ENCODE measurements at regions not wholly inside any gene's neighbourhood (a gene's known extent, or its start where the extent isn't known, plus 50 kb on each side); places are given as distances from the start of the nearest gene placed in this dataset.

DNA sequence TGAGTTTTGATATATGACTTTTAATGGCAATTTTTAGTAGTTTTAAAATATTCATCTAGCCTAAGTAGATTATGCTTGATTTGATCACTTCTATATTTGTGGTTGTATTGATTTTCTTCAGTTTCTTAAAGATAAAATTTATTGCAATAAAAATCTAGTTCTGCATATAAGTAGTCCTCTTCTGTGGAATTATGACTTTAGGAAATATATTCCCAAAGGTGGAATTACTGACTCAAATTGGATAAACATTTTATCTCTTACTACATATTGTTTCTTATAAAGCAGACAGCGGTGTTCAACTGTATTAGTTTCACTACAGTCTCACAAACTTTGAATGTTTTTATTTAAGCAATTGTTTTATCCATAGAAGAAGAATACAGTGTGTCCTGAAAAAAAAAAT lies 883.0 kb upstream of the SEMA6A start (continued):
- TF ChIP-seq EZH2 (IDR thresholded peaks at IDR 0.05; ENCODE audit: low read depth, unreplicated experiment) (no peak), POLR2AphosphoS5 (IDR thresholded peaks at IDR 0.05; ENCODE audit: low read depth) (no peak), STAT1 (IDR thresholded peaks at IDR 0.05; ENCODE audit: unreplicated experiment) (no peak)

DNA sequence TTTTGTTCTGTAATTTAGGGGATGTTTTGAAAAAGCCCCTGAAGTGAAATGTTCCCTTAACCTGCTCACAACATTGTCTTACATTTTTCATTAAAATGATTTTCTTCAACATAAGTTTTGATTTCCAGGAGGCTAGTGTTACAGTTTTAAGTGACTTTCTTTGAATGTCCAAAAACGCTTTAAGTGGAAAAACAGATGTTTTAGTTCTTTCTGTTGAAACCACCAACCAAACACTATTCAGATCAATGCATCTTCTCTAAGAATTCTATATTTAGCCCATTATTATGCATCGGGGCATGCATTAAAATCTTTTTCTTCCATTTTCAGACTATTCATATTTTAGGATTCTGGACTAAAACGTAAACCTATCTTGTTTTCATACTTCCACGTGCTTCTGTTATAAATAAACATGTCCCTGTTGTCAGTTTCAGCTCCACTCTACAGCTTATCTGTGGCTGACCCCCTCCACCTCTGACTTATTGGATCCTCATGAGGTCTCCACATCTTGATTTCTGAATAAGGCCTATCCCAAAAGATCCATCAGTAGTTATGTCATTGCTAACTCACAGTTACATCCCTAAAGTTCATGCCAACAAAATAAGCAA lies 882.3 kb upstream of the SEMA6A start:
- Histone ChIP-seq H3K36me3 (ENCODE audit: insufficient read depth) (no peaks in the 10 kb centered on the region), H3F3A (replicated peaks; ENCODE audit: low read depth) (no peaks in the 10 kb centered on the region), H4K20me1 (replicated peaks; ENCODE audit: insufficient read depth) (no peaks in the 10 kb centered on the region), H3K4me1 (ENCODE audit: insufficient read depth) (no peaks in the 10 kb centered on the region), H3K4me2 (no peak overlapping the region), H3K4me3 (no peak overlapping the region), H3K27me3 (ENCODE audit: insufficient read depth) (no peaks in the 10 kb centered on the region), H2AFZ (no peak overlapping the region), H3K9me2 (ENCODE audit: insufficient read depth) (no peaks in the 10 kb centered on the region), H3K27ac (ENCODE audit: low read depth) (no peak overlapping the region), H3K79me2 (replicated peaks; ENCODE audit: insufficient read depth) (no peaks in the 10 kb centered on the region)
- Mint-ChIP-seq H3K9me3 (peaks cover 10% of the 10 kb centered on the region), H3K4me3 (no peak overlapping the region), H3K27me3 (ENCODE audit: insufficient read depth, low read depth, poor library complexity) (peaks cover 2% of the 10 kb centered on the region), H3K4me1 (no peaks in the 10 kb centered on the region; the same call in 2 of the 3 replicates), H3K36me3 (ENCODE audit: low read depth) (no peaks in the 10 kb centered on the region; the same call in 2 of the 3 replicates), H3K27ac (no peak overlapping the region)
- no peak for ATAC-seq
- TF ChIP-seq EZH2phosphoT487 (IDR thresholded peaks at IDR 0.05; ENCODE audit: unreplicated experiment) (no peak), ZNF114 (CRISPR knock-in tag; IDR thresholded peaks at IDR 0.05) (no peak), STAT1 (IDR thresholded peaks at IDR 0.05; ENCODE audit: unreplicated experiment) (no peak), POLR2AphosphoS5 (IDR thresholded peaks at IDR 0.05; ENCODE audit: low read depth) (no peak), ZNF331 (CRISPR knock-in tag; IDR thresholded peaks at IDR 0.05; ENCODE audit: low read depth) (no peak), JUNB (IDR thresholded peaks at IDR 0.05; ENCODE audit: unreplicated experiment) (no peak), CREB1 (CRISPR knock-in tag; IDR thresholded peaks at IDR 0.05; ENCODE audit: low read depth) (no peak), EZH2 (IDR thresholded peaks at IDR 0.05; ENCODE audit: low read depth, unreplicated experiment) (no peak), NANOG (IDR thresholded peaks at IDR 0.05; ENCODE audit: borderline replicate concordance) (no peak)
- TF ChIP-seq, protein P1, sequence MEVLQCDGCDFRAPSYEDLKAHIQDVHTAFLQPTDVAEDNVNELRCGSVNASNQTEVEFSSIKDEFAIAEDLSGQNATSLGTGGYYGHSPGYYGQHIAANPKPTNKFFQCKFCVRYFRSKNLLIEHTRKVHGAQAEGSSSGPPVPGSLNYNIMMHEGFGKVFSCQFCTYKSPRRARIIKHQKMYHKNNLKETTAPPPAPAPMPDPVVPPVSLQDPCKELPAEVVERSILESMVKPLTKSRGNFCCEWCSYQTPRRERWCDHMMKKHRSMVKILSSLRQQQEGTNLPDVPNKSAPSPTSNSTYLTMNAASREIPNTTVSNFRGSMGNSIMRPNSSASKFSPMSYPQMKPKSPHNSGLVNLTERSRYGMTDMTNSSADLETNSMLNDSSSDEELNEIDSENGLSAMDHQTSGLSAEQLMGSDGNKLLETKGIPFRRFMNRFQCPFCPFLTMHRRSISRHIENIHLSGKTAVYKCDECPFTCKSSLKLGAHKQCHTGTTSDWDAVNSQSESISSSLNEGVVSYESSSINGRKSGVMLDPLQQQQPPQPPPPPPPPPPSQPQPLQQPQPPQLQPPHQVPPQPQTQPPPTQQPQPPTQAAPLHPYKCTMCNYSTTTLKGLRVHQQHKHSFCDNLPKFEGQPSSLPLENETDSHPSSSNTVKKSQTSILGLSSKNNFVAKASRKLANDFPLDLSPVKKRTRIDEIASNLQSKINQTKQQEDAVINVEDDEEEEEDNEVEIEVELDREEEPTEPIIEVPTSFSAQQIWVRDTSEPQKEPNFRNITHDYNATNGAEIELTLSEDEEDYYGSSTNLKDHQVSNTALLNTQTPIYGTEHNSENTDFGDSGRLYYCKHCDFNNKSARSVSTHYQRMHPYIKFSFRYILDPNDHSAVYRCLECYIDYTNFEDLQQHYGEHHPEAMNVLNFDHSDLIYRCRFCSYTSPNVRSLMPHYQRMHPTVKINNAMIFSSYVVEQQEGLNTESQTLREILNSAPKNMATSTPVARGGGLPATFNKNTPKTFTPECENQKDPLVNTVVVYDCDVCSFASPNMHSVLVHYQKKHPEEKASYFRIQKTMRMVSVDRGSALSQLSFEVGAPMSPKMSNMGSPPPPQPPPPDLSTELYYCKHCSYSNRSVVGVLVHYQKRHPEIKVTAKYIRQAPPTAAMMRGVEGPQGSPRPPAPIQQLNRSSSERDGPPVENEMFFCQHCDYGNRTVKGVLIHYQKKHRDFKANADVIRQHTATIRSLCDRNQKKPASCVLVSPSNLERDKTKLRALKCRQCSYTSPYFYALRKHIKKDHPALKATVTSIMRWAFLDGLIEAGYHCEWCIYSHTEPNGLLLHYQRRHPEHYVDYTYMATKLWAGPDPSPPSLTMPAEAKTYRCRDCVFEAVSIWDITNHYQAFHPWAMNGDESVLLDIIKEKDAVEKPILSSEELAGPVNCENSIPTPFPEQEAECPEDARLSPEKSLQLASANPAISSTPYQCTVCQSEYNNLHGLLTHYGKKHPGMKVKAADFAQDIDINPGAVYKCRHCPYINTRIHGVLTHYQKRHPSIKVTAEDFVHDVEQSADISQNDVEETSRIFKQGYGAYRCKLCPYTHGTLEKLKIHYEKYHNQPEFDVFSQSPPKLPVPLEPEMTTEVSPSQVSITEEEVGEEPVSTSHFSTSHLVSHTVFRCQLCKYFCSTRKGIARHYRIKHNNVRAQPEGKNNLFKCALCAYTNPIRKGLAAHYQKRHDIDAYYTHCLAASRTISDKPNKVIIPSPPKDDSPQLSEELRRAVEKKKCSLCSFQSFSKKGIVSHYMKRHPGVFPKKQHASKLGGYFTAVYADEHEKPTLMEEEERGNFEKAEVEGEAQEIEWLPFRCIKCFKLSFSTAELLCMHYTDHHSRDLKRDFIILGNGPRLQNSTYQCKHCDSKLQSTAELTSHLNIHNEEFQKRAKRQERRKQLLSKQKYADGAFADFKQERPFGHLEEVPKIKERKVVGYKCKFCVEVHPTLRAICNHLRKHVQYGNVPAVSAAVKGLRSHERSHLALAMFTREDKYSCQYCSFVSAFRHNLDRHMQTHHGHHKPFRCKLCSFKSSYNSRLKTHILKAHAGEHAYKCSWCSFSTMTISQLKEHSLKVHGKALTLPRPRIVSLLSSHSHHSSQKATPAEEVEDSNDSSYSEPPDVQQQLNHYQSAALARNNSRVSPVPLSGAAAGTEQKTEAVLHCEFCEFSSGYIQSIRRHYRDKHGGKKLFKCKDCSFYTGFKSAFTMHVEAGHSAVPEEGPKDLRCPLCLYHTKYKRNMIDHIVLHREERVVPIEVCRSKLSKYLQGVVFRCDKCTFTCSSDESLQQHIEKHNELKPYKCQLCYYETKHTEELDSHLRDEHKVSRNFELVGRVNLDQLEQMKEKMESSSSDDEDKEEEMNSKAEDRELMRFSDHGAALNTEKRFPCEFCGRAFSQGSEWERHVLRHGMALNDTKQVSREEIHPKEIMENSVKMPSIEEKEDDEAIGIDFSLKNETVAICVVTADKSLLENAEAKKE (CRISPR knock-in tag; IDR thresholded peaks at IDR 0.05), result no peak
- TF ChIP-seq, protein P2, sequence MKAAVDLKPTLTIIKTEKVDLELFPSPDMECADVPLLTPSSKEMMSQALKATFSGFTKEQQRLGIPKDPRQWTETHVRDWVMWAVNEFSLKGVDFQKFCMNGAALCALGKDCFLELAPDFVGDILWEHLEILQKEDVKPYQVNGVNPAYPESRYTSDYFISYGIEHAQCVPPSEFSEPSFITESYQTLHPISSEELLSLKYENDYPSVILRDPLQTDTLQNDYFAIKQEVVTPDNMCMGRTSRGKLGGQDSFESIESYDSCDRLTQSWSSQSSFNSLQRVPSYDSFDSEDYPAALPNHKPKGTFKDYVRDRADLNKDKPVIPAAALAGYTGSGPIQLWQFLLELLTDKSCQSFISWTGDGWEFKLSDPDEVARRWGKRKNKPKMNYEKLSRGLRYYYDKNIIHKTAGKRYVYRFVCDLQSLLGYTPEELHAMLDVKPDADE (IDR thresholded peaks at IDR 0.05), result no peak
- TF ChIP-seq, protein P3, sequence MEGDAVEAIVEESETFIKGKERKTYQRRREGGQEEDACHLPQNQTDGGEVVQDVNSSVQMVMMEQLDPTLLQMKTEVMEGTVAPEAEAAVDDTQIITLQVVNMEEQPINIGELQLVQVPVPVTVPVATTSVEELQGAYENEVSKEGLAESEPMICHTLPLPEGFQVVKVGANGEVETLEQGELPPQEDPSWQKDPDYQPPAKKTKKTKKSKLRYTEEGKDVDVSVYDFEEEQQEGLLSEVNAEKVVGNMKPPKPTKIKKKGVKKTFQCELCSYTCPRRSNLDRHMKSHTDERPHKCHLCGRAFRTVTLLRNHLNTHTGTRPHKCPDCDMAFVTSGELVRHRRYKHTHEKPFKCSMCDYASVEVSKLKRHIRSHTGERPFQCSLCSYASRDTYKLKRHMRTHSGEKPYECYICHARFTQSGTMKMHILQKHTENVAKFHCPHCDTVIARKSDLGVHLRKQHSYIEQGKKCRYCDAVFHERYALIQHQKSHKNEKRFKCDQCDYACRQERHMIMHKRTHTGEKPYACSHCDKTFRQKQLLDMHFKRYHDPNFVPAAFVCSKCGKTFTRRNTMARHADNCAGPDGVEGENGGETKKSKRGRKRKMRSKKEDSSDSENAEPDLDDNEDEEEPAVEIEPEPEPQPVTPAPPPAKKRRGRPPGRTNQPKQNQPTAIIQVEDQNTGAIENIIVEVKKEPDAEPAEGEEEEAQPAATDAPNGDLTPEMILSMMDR (conservative IDR thresholded peaks at IDR 0.05; ENCODE audit: low read depth in 2 of 2), result no peak
- TF ChIP-seq, protein P4, sequence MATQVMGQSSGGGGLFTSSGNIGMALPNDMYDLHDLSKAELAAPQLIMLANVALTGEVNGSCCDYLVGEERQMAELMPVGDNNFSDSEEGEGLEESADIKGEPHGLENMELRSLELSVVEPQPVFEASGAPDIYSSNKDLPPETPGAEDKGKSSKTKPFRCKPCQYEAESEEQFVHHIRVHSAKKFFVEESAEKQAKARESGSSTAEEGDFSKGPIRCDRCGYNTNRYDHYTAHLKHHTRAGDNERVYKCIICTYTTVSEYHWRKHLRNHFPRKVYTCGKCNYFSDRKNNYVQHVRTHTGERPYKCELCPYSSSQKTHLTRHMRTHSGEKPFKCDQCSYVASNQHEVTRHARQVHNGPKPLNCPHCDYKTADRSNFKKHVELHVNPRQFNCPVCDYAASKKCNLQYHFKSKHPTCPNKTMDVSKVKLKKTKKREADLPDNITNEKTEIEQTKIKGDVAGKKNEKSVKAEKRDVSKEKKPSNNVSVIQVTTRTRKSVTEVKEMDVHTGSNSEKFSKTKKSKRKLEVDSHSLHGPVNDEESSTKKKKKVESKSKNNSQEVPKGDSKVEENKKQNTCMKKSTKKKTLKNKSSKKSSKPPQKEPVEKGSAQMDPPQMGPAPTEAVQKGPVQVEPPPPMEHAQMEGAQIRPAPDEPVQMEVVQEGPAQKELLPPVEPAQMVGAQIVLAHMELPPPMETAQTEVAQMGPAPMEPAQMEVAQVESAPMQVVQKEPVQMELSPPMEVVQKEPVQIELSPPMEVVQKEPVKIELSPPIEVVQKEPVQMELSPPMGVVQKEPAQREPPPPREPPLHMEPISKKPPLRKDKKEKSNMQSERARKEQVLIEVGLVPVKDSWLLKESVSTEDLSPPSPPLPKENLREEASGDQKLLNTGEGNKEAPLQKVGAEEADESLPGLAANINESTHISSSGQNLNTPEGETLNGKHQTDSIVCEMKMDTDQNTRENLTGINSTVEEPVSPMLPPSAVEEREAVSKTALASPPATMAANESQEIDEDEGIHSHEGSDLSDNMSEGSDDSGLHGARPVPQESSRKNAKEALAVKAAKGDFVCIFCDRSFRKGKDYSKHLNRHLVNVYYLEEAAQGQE (IDR thresholded peaks at IDR 0.05; ENCODE audit: unreplicated experiment), result no peak
- no peak for DNase-seq (ENCODE audit: low spot score)

Measured in GM23338 (cell line).